ENCODE measurements at regions not wholly inside any gene's neighbourhood (a gene's known extent, or its start where the extent isn't known, plus 50 kb on each side); places are given as distances from the start of the nearest gene placed in this dataset.

- no peak for DNase-seq (ENCODE audit: low read depth)
- no peak for TF ChIP-seq CTCF (IDR thresholded peaks at IDR 0.05; ENCODE audit: control insufficient read depth, extremely low read depth, insufficient read depth)
- H3K4me3 ChIP-seq (ENCODE audit: low read depth, low read length) = no peak overlapping the region
Measured at GRCh38 chrX:150238632-150239382, 124.3 kb upstream of the MAMLD1 start.

GRCh38 chrX:150239946-150240642 is 123.0 kb upstream of the MAMLD1 start:
- TF ChIP-seq CTCF (IDR thresholded peaks at IDR 0.05; ENCODE audit: control insufficient read depth, extremely low read depth, insufficient read depth) = no peak
- no peak for DNase-seq (ENCODE audit: low read depth)
- no peak overlapping the region for H3K4me3 ChIP-seq (ENCODE audit: low read depth, low read length)

- TF ChIP-seq CTCF (IDR thresholded peaks at IDR 0.05; ENCODE audit: control insufficient read depth, extremely low read depth, insufficient read depth) = no peak
- no peak for DNase-seq (ENCODE audit: low read depth)
- no peak overlapping the region for H3K4me3 ChIP-seq (ENCODE audit: low read depth, low read length)
Measured at GRCh38 chrX:150240643-150240970, 122.5 kb upstream of the MAMLD1 start.

- H3K4me3 ChIP-seq (ENCODE audit: low read depth, low read length) = no peak overlapping the region
- DNase-seq (ENCODE audit: low read depth) = no peak
- TF ChIP-seq CTCF (IDR thresholded peaks at IDR 0.05; ENCODE audit: control insufficient read depth, extremely low read depth, insufficient read depth) = no peak
Measured at GRCh38 chrX:150253959-150254620, 109.0 kb upstream of the MAMLD1 start.

GRCh38 chrX:150254909-150255308 is 108.2 kb upstream of the MAMLD1 start:
- no peak for DNase-seq (ENCODE audit: low read depth)
- no peak overlapping the region for H3K4me3 ChIP-seq (ENCODE audit: low read depth, low read length)
- TF ChIP-seq CTCF (IDR thresholded peaks at IDR 0.05; ENCODE audit: control insufficient read depth, extremely low read depth, insufficient read depth) = no peak

GRCh38 chrX:150255441-150256296 is 107.4 kb upstream of the MAMLD1 start:
- no peak overlapping the region for H3K4me3 ChIP-seq (ENCODE audit: low read depth, low read length)
- TF ChIP-seq CTCF (IDR thresholded peaks at IDR 0.05; ENCODE audit: control insufficient read depth, extremely low read depth, insufficient read depth) = no peak
- no peak for DNase-seq (ENCODE audit: low read depth)

All from LNCaP clone FGC (cell line).